ENCODE measurements at regions not wholly inside any gene's neighbourhood (a gene's known extent, or its start where the extent isn't known, plus 50 kb on each side); places are given as distances from the start of the nearest gene placed in this dataset.

DNA sequence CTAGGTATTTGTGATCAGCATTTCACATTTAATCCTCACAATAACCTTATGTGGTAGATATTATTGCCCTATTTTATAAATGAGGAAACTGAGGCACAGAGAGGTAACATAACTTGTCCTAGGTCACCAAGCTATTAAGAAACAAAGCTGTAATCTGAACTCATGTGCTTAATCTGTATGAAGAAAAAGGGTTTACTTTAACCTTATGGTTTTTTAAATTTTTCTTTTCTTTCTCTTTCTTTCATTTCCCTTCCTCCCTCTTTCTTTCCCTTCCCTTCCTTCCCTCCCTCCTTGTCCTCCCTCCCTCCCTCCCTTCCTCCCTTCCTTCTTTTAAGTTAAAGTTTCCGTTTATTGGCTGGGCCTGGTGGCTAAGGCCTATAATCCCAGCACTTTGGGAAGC, 105.2 kb upstream of the AMZ2 start (continued):
- TF ChIP-seq, protein P1, sequence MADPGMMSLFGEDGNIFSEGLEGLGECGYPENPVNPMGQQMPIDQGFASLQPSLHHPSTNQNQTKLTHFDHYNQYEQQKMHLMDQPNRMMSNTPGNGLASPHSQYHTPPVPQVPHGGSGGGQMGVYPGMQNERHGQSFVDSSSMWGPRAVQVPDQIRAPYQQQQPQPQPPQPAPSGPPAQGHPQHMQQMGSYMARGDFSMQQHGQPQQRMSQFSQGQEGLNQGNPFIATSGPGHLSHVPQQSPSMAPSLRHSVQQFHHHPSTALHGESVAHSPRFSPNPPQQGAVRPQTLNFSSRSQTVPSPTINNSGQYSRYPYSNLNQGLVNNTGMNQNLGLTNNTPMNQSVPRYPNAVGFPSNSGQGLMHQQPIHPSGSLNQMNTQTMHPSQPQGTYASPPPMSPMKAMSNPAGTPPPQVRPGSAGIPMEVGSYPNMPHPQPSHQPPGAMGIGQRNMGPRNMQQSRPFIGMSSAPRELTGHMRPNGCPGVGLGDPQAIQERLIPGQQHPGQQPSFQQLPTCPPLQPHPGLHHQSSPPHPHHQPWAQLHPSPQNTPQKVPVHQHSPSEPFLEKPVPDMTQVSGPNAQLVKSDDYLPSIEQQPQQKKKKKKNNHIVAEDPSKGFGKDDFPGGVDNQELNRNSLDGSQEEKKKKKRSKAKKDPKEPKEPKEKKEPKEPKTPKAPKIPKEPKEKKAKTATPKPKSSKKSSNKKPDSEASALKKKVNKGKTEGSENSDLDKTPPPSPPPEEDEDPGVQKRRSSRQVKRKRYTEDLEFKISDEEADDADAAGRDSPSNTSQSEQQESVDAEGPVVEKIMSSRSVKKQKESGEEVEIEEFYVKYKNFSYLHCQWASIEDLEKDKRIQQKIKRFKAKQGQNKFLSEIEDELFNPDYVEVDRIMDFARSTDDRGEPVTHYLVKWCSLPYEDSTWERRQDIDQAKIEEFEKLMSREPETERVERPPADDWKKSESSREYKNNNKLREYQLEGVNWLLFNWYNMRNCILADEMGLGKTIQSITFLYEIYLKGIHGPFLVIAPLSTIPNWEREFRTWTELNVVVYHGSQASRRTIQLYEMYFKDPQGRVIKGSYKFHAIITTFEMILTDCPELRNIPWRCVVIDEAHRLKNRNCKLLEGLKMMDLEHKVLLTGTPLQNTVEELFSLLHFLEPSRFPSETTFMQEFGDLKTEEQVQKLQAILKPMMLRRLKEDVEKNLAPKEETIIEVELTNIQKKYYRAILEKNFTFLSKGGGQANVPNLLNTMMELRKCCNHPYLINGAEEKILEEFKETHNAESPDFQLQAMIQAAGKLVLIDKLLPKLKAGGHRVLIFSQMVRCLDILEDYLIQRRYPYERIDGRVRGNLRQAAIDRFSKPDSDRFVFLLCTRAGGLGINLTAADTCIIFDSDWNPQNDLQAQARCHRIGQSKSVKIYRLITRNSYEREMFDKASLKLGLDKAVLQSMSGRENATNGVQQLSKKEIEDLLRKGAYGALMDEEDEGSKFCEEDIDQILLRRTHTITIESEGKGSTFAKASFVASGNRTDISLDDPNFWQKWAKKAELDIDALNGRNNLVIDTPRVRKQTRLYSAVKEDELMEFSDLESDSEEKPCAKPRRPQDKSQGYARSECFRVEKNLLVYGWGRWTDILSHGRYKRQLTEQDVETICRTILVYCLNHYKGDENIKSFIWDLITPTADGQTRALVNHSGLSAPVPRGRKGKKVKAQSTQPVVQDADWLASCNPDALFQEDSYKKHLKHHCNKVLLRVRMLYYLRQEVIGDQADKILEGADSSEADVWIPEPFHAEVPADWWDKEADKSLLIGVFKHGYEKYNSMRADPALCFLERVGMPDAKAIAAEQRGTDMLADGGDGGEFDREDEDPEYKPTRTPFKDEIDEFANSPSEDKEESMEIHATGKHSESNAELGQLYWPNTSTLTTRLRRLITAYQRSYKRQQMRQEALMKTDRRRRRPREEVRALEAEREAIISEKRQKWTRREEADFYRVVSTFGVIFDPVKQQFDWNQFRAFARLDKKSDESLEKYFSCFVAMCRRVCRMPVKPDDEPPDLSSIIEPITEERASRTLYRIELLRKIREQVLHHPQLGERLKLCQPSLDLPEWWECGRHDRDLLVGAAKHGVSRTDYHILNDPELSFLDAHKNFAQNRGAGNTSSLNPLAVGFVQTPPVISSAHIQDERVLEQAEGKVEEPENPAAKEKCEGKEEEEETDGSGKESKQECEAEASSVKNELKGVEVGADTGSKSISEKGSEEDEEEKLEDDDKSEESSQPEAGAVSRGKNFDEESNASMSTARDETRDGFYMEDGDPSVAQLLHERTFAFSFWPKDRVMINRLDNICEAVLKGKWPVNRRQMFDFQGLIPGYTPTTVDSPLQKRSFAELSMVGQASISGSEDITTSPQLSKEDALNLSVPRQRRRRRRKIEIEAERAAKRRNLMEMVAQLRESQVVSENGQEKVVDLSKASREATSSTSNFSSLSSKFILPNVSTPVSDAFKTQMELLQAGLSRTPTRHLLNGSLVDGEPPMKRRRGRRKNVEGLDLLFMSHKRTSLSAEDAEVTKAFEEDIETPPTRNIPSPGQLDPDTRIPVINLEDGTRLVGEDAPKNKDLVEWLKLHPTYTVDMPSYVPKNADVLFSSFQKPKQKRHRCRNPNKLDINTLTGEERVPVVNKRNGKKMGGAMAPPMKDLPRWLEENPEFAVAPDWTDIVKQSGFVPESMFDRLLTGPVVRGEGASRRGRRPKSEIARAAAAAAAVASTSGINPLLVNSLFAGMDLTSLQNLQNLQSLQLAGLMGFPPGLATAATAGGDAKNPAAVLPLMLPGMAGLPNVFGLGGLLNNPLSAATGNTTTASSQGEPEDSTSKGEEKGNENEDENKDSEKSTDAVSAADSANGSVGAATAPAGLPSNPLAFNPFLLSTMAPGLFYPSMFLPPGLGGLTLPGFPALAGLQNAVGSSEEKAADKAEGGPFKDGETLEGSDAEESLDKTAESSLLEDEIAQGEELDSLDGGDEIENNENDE (IDR thresholded peaks at IDR 0.05; ENCODE audit: insufficient replicate concordance, low read length), result no peak
- TF ChIP-seq JUN (IDR thresholded peaks at IDR 0.05; ENCODE audit: low read depth, low read length) (no peak), BACH1 (IDR thresholded peaks at IDR 0.05; ENCODE audit: low read length) (no peak), GABPA (IDR thresholded peaks at IDR 0.05; ENCODE audit: borderline replicate concordance, insufficient read depth, low read length) (no peak), ZNF274 (IDR thresholded peaks at IDR 0.05; ENCODE audit: borderline replicate concordance, extremely low read depth, low read length) (no peak), SRF (IDR thresholded peaks at IDR 0.05; ENCODE audit: low read depth, low read length) (no peak), SIN3A (conservative IDR thresholded peaks at IDR 0.05 in 1 of 2, IDR thresholded peaks at IDR 0.05 in 1 of 2; ENCODE audit: low read depth in 1 of 2, low read length in 2 of 2) (no peak), KDM4A (IDR thresholded peaks at IDR 0.05; ENCODE audit: low read depth, low read length, severe bottlenecking) (no peak), JUND (IDR thresholded peaks at IDR 0.05; ENCODE audit: low read length) (no peak), NANOG (IDR thresholded peaks at IDR 0.05; ENCODE audit: insufficient read depth, low read depth, low read length, poor library complexity, severe bottlenecking) (no peak), TAF1 (IDR thresholded peaks at IDR 0.05; ENCODE audit: low read depth, low read length) (no peak)
- TF ChIP-seq, protein P2, sequence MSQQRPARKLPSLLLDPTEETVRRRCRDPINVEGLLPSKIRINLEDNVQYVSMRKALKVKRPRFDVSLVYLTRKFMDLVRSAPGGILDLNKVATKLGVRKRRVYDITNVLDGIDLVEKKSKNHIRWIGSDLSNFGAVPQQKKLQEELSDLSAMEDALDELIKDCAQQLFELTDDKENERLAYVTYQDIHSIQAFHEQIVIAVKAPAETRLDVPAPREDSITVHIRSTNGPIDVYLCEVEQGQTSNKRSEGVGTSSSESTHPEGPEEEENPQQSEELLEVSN (IDR thresholded peaks at IDR 0.05), result no peak

Data from H1 (cell line).